ENCODE measurements at regions not wholly inside any gene's neighbourhood (a gene's known extent, or its start where the extent isn't known, plus 50 kb on each side); places are given as distances from the start of the nearest gene placed in this dataset.

- TF ChIP-seq CTCF (IDR thresholded peaks at IDR 0.05) (no peak), EZH2 (IDR thresholded peaks at IDR 0.05; ENCODE audit: borderline replicate concordance, insufficient read depth, low read depth, low read length, poor library complexity, severe bottlenecking) (no peak)
Measured at GRCh38 chr10:57715233-57715632, 552.5 kb downstream of the IPMK start.
